ENCODE measurements at regions not wholly inside any gene's neighbourhood (a gene's known extent, or its start where the extent isn't known, plus 50 kb on each side); places are given as distances from the start of the nearest gene placed in this dataset.

GRCh38 chr15:100784493-100785180 is 95.0 kb upstream of the ALDH1A3 start:
- peak; percentile 3 for DNase-seq

- peak; percentile 6 for DNase-seq
These were observed 94.2 kb upstream of the ALDH1A3 start for GRCh38 chr15:100785181-100786138.

- peak; percentile 4 for DNase-seq
These were observed 93.5 kb upstream of the ALDH1A3 start for GRCh38 chr15:100786139-100786531.

- DNase-seq: peak; percentile 3
These were observed 92.6 kb upstream of the ALDH1A3 start for GRCh38 chr15:100786901-100787566.

- peak; percentile 17 for DNase-seq
These were observed 91.8 kb upstream of the ALDH1A3 start for GRCh38 chr15:100787567-100788417.

- peak; percentile 5 for DNase-seq
These were observed 91.1 kb upstream of the ALDH1A3 start for GRCh38 chr15:100788418-100789105.

- DNase-seq: no peak
These were observed 88.8 kb upstream of the ALDH1A3 start for GRCh38 chr15:100790786-100791265.

GRCh38 chr15:100794008-100794407 is 85.6 kb upstream of the ALDH1A3 start:
- DNase-seq: no peak

- no peak for DNase-seq
These were observed 78.3 kb upstream of the ALDH1A3 start for GRCh38 chr15:100801256-100801900.

- DNase-seq: no peak
These were observed 77.0 kb upstream of the ALDH1A3 start for GRCh38 chr15:100802421-100803170.

GRCh38 chr15:100803171-100803440 is 76.5 kb upstream of the ALDH1A3 start:
- no peak for DNase-seq

GRCh38 chr15:100806157-100806556 is 73.5 kb upstream of the ALDH1A3 start:
- DNase-seq: no peak

- no peak for DNase-seq
These were observed 72.6 kb upstream of the ALDH1A3 start for GRCh38 chr15:100807028-100807427.

GRCh38 chr15:100808691-100809090 is 70.9 kb upstream of the ALDH1A3 start:
- DNase-seq: no peak

GRCh38 chr15:100809151-100809550 is 70.5 kb upstream of the ALDH1A3 start:
- DNase-seq: no peak

GRCh38 chr15:100809587-100809986 is 70.0 kb upstream of the ALDH1A3 start:
- DNase-seq: no peak

- DNase-seq: no peak
These were observed 69.4 kb upstream of the ALDH1A3 start for GRCh38 chr15:100810229-100810628.

- DNase-seq: no peak
These were observed 68.8 kb upstream of the ALDH1A3 start for GRCh38 chr15:100810831-100811230.

- no peak for DNase-seq
These were observed 66.8 kb upstream of the ALDH1A3 start for GRCh38 chr15:100812802-100813201.

- DNase-seq: peak; percentile 76
These were observed 60.7 kb upstream of the ALDH1A3 start for GRCh38 chr15:100818927-100819326.

GRCh38 chr15:100820528-100820927 is 59.1 kb upstream of the ALDH1A3 start:
- DNase-seq: no peak
